Caco-2 (cell line): ENCODE measurements at regions not wholly inside any gene's neighbourhood (a gene's known extent, or its start where the extent isn't known, plus 50 kb on each side); places are given as distances from the start of the nearest gene placed in this dataset.

ENCODE experiments used
- BruUV-seq: library from RNA; stranded (reverse); fragments of 400-500 nt; replicated peaks from 2 replicates; lab custom pipeline; 2021; lab: Mats Ljungman, UMichigan
- CTCF ChIA-PET: fragments of 300-600 bp; sonication (Branson Sonifier 250); formaldehyde crosslinking; loops from one replicate; lab custom pipeline; 2022; ENCODE audit warnings: antibody characterized with exemption; lab: Charles Lee
- POLR2A ChIA-PET: fragments of 300-600 bp; sonication (Branson Sonifier 250); formaldehyde crosslinking; loops from one replicate; lab custom pipeline; 2022; ENCODE audit warnings: antibody characterized with exemption; lab: Charles Lee
- DNase-seq, 2 experiments: peaks; one replicate each; pipeline versions ENCODE4 v3.0.0 to v3.0.0-alpha.2; 2020 to 2022
- H3K27me3 ChIP-seq: replicated peaks from 2 replicates; pipeline ENCODE4 v1.6.0; 2011; ENCODE audit warnings: low read length; ENCODE audit not compliant: control insufficient read depth, insufficient read depth
- H3K36me3 ChIP-seq: 2 replicates; pipeline ENCODE4 v1.5.1; 2011; ENCODE audit warnings: low read length; ENCODE audit not compliant: control insufficient read depth, insufficient read depth
- H3K4me1 ChIP-seq: fragments of 250-450 bp; sonication (Bioruptor Pico); 2 replicates; pipeline ENCODE4 v1.5.1; 2020; ENCODE audit warnings: mild to moderate bottlenecking
- H3K4me3 ChIP-seq: 2 replicates; pipeline ENCODE4 v1.5.1; 2011; ENCODE audit warnings: low read depth, mild to moderate bottlenecking, control low read depth, low read length
- H3K9me3 ChIP-seq: fragments of 250-450 bp; sonication (Bioruptor Pico); 2 replicates; pipeline ENCODE4 v1.5.1; 2020; ENCODE audit warnings: mild to moderate bottlenecking, moderate library complexity
- H3K27ac Mint-ChIP-seq: one replicate; pipeline ENCODE4 v1.8.0; 2022; ENCODE audit warnings: mixed read lengths; ENCODE audit not compliant: unreplicated experiment
- H3K27me3 Mint-ChIP-seq: one replicate; pipeline ENCODE4 v1.8.0; 2022; ENCODE audit warnings: mixed read lengths; ENCODE audit not compliant: insufficient read depth, unreplicated experiment
- H3K36me3 Mint-ChIP-seq: one replicate; pipeline ENCODE4 v1.8.0; 2022; ENCODE audit warnings: mild to moderate bottlenecking, mixed read lengths; ENCODE audit not compliant: insufficient read depth, unreplicated experiment
- H3K4me1 Mint-ChIP-seq: one replicate; pipeline ENCODE4 v1.8.0; 2022; ENCODE audit warnings: low read depth, mixed read lengths; ENCODE audit not compliant: unreplicated experiment
- H3K4me3 Mint-ChIP-seq: one replicate; pipeline ENCODE4 v1.8.0; 2022; ENCODE audit warnings: mild to moderate bottlenecking, moderate library complexity, mixed read lengths; ENCODE audit not compliant: unreplicated experiment
- H3K9me3 Mint-ChIP-seq: one replicate; pipeline ENCODE4 v1.8.0; 2022; ENCODE audit warnings: mixed read lengths; ENCODE audit not compliant: unreplicated experiment
- intact Hi-C: fragments of 100-400 bp; cut with micrococcal nuclease; formaldehyde crosslinking; loops from one replicate; pipeline ENCODE4 v1.10.0; 2022; ENCODE audit not compliant: unreplicated experiment
- TF ChIP-seq, protein P1 (sequence below), 2 experiments: fragments of 200-600 bp in 1 of 2; IDR thresholded peaks; 1 replicate in 1 of 2; 2 replicates in 1 of 2; pipeline versions ENCODE4 v1.5.1 to v1.8.0; 2011 to 2022; ENCODE audit warnings: antibody characterized with exemption in 1 of 2, control low read depth in 1 of 2, inconsistent platforms in 1 of 2, low read depth in 1 of 2, low read length in 1 of 2, mild to moderate bottlenecking in 1 of 2, moderate library complexity in 1 of 2; ENCODE audit not compliant: insufficient read depth in 1 of 2, severe bottlenecking in 1 of 2, unreplicated experiment in 1 of 2

GRCh38 chr19:28583242-28583641, 629.7 kb downstream of the UQCRFS1 start:
- POLR2A ChIA-PET: no interaction called here
- Mint-ChIP-seq H3K4me1 (no peaks in the 10 kb centered on the region), H3K36me3 (no peaks in the 10 kb centered on the region), H3K9me3 (peaks cover 9% of the 10 kb centered on the region), H3K27me3 (peaks cover 4% of the 10 kb centered on the region), H3K27ac (no peak overlapping the region), H3K4me3 (no peak overlapping the region)
- Histone ChIP-seq H3K9me3 (no peaks in the 10 kb centered on the region), H3K27me3 (no peaks in the 10 kb centered on the region), H3K36me3 (no peaks in the 10 kb centered on the region), H3K4me1 (no peaks in the 10 kb centered on the region), H3K4me3 (no peak overlapping the region)
- TF ChIP-seq, protein P1, sequence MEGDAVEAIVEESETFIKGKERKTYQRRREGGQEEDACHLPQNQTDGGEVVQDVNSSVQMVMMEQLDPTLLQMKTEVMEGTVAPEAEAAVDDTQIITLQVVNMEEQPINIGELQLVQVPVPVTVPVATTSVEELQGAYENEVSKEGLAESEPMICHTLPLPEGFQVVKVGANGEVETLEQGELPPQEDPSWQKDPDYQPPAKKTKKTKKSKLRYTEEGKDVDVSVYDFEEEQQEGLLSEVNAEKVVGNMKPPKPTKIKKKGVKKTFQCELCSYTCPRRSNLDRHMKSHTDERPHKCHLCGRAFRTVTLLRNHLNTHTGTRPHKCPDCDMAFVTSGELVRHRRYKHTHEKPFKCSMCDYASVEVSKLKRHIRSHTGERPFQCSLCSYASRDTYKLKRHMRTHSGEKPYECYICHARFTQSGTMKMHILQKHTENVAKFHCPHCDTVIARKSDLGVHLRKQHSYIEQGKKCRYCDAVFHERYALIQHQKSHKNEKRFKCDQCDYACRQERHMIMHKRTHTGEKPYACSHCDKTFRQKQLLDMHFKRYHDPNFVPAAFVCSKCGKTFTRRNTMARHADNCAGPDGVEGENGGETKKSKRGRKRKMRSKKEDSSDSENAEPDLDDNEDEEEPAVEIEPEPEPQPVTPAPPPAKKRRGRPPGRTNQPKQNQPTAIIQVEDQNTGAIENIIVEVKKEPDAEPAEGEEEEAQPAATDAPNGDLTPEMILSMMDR (IDR thresholded peaks at IDR 0.05; ENCODE audit: insufficient read depth in 1 of 2, low read depth in 1 of 2, low read length in 1 of 2, severe bottlenecking in 1 of 2, unreplicated experiment in 1 of 2): no peak
- CTCF ChIA-PET: no interaction called here
- intact Hi-C loops: no loop called here
- no TSS peak for BruUV-seq
- no peak for DNase-seq

DNA sequence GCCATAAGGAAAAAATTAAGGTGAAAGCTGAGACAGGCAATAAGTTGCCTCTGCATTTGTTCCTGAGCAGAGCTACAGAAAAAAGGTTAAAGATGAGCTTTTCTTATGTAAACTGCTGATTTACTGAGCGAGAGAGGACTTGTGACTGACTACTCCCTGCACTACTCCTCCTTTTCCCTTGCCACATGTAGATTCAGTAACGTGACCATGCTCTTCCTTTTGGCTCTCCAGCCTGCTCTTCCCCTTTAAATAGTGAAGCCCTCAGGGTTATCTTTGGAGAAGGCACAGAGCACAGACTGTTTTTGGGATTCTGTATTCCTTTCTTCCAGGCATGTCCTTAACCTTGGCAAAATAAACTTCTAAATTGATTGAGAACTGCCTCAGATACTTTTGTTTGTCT, 630.2 kb downstream of the UQCRFS1 start:
- Mint-ChIP-seq H3K4me1 (no peaks in the 10 kb centered on the region), H3K9me3 (peaks cover 9% of the 10 kb centered on the region), H3K27ac (no peak overlapping the region), H3K4me3 (no peak overlapping the region), H3K36me3 (no peaks in the 10 kb centered on the region), H3K27me3 (peaks cover 4% of the 10 kb centered on the region)
- BruUV-seq: no TSS peak
- intact Hi-C loops: no loop called here
- ChIA-PET POLR2A (no interaction called here), CTCF (no interaction called here)
- Histone ChIP-seq H3K36me3 (no peaks in the 10 kb centered on the region), H3K27me3 (no peaks in the 10 kb centered on the region), H3K4me1 (no peaks in the 10 kb centered on the region), H3K9me3 (no peaks in the 10 kb centered on the region), H3K4me3 (no peak overlapping the region)
- TF ChIP-seq, protein P1 (IDR thresholded peaks at IDR 0.05; ENCODE audit: insufficient read depth in 1 of 2, low read depth in 1 of 2, low read length in 1 of 2, severe bottlenecking in 1 of 2, unreplicated experiment in 1 of 2): no peak
- DNase-seq: no peak

- Histone ChIP-seq H3K36me3 (no peaks in the 10 kb centered on the region), H3K4me3 (no peak overlapping the region), H3K9me3 (no peaks in the 10 kb centered on the region), H3K4me1 (no peaks in the 10 kb centered on the region), H3K27me3 (no peaks in the 10 kb centered on the region)
- Mint-ChIP-seq H3K36me3 (no peaks in the 10 kb centered on the region), H3K4me1 (no peaks in the 10 kb centered on the region), H3K9me3 (peaks cover 9% of the 10 kb centered on the region), H3K27me3 (peaks cover 4% of the 10 kb centered on the region), H3K27ac (no peak overlapping the region), H3K4me3 (no peak overlapping the region)
- TF ChIP-seq, protein P1 (IDR thresholded peaks at IDR 0.05; ENCODE audit: insufficient read depth in 1 of 2, low read depth in 1 of 2, low read length in 1 of 2, severe bottlenecking in 1 of 2, unreplicated experiment in 1 of 2): no peak
- ChIA-PET CTCF (no interaction called here), POLR2A (no interaction called here)
- intact Hi-C loops: no loop called here
- no TSS peak for BruUV-seq
- no peak for DNase-seq
Measured at GRCh38 chr19:28582344-28582743, 630.6 kb downstream of the UQCRFS1 start.
